NCI-H460 (cell line): ENCODE measurements at regions not wholly inside any gene's neighbourhood (a gene's known extent, or its start where the extent isn't known, plus 50 kb on each side); places are given as distances from the start of the nearest gene placed in this dataset.

Experiments used
- DNase-seq: peaks from one replicate; pipeline ENCODE4 v3.0.0-alpha.2; 2016; ENCODE audit warnings: low read depth; ENCODE audit errors: extremely low read depth

DNA sequence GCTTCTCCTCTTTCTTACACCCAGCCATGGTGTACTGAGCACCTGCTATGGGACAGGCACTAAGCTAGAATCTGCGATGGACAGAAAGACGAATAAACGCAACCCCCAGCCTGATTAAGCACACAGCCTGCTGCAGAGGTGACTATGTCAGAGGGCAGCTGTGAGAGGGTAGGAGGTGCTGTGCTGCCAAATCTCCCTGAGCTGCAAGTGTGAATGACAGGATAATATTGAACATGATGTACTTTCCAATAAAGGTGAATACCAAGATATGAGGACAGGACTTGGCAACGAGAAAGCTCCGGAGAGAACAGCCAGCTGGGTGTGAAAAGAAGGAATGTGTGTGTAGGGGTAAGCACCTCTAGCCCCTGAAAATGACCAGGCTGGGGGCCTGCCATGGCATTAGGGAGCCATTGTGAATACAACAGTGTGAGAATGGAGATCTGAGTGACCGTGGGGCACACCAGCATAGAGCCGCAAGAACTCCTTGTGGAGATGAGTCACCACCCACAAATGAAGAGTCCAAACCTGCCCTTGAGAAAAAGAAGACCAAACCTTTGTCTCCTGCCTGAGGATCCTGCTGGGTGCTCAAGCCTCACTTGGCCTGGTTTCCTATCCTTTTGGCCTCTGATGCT is 83.0 kb upstream of the ATF3 start:
- DNase-seq = no peak

DNA sequence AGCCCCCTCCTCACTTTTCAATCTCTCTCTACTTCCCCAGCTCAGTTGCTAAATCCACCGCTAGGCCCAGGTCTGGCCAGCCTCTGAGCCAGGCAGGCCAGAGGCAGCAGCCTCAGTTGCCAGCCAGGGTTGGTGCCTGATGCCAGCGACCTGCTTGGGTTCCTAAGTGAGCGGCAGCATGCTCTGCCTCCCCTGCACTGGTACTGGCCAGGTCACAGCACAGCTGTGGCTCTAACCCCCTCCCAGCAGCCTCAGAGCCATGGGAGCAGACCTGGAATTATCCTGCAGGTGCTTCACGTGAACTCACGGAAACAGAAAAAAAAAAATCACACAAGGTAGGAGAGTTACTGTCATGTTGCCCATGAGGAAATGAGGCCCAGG is 82.5 kb upstream of the ATF3 start:
- no peak for DNase-seq

DNA sequence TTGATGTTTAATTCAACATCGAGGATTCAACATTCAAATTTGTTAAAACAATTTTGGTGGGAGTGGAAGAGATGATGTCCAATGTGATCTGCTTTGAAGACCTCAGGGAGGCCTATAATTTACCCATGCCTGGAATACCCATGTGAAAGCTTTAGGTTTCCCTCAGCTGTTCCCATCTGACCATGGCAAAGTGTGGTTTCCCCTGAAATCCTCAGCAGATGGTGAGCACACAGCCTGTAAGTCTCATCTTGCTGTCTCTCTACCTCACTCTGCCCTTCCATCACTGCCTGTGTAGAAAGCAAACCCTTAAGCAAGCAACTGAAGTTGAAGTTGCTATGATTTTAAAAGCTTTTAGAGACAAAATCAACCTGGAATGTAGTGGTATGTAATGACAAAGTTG is 80.1 kb upstream of the ATF3 start:
- no peak for DNase-seq

DNA sequence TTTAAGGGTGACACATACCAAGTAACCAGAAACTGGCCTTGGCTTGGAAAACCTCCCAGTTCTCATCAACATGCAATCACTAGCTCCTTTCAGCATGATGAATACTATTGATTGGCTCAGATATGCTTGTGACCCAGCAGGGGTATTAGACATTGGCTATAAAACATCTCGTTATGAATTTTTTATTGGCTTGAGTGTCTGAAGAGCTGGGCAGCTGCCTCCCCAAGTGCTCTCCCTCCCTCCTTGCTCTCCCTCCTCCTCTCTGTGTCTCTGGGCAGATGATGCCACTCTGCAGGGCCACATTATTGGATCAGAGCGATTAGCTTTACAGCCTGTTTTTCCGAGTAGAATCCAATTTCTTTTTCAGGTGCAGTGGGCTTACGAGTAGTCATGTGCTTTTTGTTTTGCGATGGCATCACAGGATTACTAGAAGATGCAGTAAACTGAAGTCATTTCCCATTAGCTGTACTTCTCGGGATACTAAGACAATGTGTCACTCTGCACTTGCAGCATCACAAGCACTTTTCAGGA is 79.3 kb upstream of the ATF3 start:
- DNase-seq = no peak

DNA sequence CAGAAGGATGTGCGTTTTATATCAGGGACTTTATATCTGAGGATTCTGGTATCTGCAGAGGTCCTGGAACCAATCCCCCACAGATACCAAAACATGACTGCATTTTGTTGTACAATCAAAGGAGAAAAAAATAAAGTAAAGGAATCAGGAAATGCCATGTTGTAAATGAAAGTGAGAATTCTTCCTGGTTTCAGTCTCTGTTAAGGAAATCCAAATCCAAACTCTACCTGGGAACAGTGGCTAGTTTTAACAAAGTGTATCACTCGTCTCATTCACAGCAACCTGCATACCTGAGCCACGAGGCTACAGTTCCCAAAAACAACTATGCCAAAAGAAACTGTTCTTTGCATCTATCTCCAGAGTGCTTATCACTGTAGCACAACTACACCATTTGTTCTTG is 77.3 kb upstream of the ATF3 start:
- no peak for DNase-seq

DNA sequence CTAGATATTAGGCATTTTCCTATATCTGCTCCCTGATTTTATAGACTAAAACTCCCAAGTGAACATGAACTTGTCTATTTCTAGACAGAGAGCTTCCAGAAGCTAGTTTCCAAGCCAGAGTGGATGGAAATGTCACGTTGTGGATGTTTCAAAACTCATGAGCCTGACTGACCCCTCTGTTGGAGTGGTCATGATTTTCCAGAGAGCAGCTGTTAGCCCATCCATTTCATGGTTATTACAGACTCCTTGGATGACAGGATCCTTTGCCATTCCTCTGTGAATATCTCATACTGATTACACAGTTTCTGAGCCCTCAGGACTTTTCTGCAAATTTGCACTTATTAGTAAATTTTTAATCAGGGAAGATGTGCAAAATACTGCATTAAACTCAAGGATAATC is 76.8 kb upstream of the ATF3 start:
- DNase-seq = no peak

DNA sequence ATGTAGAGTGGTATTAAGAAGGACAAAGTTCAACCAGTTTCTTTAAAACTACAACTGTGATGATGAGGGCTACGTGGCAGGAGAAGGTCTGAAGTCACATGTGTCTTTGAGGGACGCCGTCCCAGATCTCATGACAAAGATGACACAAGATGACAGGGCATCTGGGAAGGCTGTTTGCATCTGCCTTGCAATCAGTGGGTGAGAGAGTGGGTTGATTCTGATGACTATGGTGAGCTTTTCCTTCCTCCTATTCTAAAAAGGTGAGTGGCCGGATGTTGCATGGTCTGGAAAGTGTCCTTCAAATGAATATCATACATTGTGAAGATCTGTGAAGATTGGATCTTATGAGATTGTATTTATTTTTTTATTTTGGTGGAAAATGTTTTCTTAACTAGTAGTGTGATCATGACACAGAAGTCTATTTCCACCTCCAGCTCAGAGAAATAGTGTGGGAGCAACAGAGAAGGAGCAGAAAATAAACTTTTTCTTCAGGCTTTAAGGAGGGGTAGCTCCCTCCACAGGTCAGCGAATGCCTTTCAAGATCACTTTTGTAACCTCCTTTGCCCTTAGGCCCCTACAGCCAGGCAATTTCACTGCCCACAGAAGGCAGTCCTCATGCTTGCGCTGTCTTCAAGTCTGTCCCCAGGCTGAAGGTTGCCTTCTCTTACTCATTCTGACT is 76.0 kb upstream of the ATF3 start:
- no peak for DNase-seq

DNA sequence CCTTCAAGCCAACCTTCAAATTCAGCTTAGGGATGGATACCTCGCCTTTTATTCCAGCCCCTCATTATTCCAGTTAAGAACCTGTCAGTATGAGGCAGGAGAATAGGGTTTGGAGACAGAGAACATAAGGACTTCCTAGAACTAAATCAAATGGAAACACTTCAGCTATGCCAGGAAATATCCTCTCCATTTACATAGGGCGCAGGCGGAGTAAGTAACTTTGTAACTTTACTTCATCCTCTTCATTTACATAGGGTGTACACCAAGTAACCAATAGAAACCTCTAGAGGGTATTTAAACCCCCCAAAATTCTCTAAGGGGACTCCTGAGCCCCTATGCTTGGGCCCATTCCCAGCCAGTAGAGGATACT is 75.4 kb upstream of the ATF3 start:
- no peak for DNase-seq

DNA sequence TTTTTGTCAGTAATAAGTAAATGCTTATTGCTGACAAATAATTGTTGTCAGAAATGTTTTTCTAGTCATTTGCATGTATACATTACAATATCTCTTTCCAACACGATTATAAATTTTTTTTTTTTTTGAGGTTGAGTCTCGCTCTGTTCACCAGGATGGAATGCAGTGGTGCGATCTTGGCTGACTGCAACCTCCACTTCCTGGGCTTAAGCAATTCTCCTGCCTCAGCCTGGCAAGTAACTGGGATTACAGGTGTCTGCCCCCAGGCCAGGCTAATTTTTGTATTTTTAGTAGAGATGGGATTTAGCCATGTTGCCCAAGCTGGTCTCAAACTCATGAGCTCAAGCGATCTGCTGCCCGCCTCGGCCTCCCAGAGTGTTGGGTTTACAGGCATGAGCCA is 72.0 kb upstream of the ATF3 start:
- DNase-seq = no peak

DNA sequence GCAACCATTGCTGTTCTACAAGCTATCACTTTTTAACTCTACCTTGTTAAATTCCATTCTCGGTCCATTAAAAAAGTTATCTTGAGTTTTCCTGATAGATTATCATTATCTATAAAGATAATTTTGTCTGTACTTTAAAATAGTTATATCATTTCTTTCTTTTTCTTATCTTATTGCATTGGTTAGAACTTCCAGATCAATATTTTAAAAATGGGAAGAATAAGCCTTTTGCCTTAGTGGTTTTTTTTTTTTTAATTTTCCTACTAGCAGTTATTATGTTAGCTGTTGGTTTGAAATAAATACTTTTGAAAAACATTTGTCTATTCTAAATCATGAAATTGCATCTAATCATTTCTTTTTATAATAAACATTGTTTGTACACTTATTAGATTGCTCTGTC is 71.0 kb upstream of the ATF3 start:
- no peak for DNase-seq

DNA sequence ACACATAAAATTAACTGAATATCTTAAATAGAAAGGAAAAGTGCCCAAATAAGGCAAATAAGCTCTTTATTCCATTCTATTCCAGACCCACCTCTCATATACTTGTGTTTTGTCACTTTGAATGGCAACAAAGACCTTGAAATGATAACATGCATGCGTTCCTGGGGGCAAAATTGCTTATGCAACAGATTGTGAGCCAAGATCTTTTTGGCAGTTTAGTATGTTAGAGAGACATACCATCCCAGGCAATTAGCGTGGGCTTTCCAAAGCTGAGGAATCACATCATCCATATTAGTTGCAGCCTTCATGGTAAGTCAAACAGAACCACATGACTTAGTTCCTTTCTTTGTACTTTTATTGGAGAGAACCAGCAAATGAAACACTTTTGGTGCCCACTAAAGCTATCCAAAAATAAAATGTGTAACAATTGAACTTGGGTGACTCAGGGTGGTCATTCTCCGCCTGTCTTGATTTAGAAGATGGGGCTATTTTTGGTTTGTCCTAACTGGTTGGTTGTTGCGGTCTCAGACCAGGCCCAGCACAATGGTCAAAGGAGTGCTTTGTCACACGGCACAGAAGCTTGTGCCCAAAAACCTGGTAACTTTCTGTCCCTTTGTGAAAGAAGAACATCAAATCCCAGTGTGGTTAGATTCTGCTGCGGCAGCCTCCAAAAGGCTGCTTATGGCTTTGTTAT is 68.7 kb upstream of the ATF3 start:
- DNase-seq = no peak

DNA sequence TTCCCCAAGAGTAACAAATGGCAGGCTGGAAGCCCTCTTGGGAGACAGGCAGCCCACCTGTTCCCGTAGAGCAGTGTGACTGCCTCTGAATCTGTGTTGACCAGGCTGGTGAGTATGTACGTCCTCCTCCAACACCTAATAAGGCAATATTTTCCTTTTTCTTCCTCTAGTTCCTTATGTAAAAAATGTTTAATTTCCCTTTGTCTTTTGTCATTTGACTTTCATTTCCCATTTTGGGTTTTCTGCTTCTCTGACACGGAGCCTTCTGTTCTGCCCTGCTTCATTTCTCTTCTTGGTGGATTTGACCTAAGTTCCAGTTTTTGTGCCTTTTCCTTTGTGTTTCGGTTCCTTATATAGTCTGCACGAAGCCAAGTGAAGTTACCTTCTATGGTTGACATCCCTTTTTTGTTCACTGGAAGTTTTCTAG is 65.8 kb upstream of the ATF3 start:
- DNase-seq = no peak

DNA sequence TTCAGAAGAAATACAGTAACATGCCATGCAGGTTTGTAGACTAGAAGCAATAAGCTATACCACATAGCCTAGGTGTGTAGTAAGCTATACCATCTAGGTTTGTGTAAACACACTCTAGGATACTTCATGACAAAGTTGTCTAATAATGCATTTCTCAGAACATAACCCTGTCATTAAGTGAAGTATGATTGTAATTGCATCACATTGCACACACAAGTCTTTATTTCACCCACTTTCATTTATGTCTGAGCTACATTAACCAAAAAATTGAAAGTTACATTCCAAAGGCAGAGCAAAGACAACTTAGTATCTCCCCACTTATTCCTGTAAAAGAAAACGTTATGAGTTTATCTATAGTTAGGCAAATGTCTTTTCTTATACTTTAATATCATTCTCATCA is 64.5 kb upstream of the ATF3 start:
- DNase-seq = no peak

DNA sequence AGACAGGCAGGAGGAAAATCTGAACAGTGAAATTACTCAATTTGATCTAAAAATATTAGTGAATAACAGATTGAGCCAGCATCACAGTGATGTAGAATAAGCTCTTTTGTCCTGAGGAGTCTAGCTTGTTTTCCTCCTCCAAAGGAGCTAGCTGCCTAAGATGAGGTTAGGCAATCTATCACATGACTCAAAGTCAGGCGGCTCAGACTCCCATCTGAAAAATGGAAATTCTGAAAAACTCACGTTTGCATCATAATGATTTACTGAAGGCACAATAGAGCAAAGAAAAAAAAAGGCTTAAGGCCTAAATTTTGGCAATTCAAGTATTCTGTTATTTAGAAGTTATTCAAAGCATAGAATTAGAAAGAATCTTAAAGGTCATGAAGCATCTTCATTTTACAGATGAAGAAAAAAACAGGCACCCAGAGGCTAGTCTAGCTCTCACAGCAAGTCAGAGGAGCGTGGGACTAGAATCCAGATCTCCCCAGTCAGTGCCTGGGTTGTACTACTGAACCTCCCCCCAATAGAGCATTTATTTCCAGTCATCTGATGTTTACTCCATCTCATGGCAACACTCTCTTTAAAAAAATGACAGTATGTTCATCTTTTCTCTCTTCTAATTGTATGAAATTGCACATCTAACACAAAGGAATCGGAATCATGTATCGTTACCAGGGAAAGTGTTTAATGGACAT is 62.5 kb upstream of the ATF3 start:
- DNase-seq = no peak

DNA sequence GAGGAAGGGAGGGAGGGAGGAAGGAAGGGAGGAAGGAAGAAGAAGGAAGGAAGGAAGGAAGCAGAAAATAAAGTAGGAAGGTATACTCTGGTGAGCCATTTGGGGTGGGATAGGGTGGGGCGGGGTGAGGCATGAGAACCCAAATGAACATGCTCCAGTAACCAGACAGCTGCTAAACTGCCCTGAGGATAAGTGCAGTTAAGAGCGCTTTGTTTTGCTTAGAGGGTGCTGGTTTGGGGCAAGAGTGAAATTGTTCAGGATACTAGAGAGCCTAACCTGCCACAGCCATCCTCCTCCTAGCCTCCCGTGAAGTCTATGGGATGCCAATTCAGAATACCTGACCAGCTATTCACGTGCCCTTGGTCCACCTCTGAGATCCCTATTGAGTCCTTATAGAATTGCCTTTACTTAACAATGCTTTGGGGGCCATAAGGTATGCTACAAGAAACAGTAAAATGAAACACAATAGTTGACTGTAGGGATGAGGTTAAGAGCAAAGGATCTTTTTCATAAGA is 59.0 kb upstream of the ATF3 start:
- DNase-seq = no peak

DNA sequence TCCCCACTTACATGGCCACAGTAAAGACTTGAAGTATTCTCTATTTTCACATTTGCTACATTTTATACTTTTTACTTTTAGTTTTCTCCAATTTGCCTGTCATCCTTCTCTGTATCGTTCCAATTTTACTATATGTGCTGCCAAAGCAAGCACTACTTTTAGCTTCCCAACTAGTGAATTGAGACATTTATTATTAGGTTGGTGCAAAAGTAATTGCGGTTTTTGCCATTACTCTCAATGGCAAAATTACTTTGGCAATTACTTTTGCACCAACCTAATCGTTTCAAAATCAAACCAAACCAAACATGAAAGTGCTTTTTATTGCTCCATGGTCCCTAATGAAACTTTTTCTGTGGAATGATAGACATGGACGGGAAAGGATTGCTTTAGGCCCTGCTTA is 56.6 kb upstream of the ATF3 start:
- no peak for DNase-seq

DNA sequence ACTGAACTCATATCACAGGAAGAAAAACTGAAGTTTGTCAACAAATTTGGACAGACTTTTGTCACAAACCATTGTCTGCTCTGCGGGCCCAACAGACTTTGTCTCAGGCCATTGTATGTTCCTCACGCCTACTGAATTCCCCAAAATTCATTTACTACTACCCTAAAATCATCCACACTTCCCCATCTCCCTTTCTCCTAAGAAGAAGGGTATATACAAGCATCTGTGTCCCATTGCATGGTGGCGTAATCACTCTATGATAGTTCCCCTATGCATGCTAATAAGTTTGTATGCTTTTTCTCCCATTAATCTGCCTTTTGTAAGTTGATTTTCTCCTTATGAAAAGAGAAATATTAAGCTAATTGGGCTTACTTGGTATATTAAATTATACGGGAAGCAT is 54.9 kb upstream of the ATF3 start:
- no peak for DNase-seq

DNA sequence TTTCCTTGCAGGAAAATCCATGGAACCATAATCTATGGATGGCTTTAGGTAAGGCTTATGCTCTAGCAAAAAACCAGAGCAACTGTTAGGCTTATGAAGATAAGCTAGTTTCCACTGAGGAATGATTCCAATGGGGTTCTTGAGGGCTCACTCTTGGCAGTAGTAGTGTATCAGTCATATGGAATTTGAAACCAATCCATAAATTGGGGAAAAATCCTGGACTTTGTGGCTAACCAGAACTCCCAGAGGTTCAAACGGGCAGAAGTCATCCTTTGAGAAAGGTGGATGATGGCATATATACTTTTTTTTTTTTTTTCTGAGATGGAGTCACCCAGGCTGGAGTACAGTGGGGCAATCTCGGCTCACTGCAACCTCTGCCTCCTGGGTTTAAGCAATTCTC is 54.2 kb upstream of the ATF3 start:
- no peak for DNase-seq

DNA sequence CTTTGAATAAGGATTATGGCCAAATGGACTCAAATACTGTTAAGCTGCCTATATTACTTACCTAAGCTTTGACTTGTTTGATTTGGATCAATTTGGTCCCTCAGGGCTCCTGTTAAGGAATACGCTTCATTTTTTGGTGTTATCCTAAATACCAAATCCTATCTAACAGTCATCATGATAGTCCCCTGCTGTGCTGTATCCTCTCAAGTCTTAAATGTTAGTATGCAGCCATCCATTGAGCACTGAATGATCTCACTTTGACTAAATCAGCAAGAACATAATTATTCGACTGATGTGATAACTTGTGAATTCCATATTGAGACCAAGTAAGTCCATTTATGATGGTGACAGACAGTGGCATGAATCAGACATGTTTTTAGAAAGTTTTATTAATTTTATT is 53.1 kb upstream of the ATF3 start:
- DNase-seq = no peak

DNA sequence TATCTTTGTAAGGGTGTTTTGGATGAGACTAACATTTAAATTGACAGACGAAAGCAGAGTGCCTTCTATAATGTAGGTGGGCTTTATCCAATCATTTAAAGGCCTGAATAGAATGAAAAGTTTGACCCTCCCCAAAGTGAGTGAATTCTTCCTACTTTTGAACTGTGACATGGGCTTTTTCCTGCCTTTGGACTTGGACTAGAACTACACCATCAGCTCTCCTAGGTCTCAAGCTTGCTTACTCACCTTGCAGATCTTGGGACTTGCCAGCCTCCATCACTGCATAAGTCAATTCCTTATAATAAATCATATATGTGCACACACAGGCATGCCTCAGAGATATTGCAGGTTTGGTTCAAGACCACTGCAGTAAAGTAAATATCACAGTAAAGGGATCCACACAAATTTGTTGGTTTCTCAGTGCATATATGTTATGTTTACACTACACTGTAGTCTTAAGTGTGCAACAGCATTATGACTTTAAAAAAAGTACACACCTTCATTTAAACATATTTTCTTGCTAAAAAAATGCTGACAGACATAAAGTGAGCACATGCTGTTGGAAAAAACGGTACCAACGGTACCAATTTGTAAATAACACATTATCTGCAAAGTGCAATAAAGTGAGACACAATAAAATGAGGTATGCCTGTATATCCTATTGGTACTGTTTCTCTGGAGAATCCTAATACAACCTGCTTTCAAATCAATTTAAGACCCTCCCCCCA is 51.6 kb upstream of the ATF3 start:
- DNase-seq = no peak
